Non-pigmented ciliary epithelial cell (primary cell): ENCODE measurements at regions not wholly inside any gene's neighbourhood (a gene's known extent, or its start where the extent isn't known, plus 50 kb on each side); places are given as distances from the start of the nearest gene placed in this dataset.

Experiments
- DNase-seq: peaks from one replicate; pipeline ENCODE4 v3.0.0-alpha.2; 2010; ENCODE audit warnings: low read depth

DNA sequence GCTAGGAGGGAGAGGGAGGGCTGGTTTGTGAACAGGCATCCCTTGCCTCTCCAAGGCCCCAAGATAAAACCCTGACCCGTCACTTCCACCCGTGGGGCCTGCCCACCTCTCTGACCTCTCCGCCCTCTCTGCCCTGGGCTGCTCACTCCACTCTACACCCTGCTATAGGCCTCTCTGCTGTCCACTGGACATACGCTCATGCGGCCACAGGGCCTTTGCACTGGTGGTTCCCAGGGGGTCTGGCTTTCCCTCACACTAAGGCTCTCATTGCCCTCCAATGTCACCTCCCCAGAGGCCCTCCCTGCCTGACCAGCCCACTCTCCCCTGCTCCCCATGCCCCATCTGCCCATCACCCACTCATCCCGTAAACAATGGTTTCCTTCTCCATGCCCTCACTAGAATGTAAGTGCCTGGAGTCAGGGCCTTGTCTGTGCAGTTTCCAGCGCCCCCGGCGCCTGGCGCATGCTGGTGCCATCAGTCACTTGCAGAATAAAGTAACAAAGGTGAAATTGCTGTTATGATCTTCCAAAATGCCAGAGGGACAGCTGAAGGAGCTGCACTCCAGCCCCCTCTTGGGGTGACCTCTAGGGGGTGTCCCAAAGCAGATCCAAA, 73.6 kb downstream of the RFLNA start:
- DNase-seq = no peak

DNA sequence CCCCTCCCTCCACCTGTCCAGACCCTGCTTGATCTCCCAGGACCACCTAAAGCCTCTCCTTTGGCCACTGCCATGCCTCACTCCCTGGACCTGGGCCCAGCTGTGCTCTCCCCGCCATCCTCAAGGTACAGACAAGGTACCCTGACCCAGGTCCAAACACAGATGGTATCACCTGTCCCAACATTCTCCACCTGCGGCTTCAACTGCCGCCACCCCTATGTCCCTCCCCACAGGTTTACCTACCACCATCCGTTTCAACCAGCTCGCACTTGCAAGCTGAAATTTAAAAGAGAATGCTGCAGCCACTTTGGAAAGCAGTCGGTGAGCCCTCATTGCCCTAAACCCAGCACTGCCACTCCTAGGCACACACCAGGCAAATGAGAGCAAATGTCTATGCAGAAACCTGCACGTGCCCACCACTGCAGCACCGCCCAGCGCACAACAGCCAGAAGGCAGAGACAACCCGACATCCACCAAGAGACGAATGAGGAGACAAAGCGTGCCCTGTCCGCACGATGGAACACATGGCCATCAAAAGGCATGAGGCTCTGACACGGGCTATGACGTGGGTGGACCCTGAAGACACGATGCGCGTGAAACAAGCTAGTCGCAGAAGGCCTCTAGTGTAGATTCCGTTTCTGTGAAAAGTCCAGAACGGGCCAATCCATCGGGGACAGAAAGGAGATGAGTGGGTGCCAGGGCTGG, 71.0 kb downstream of the RFLNA start:
- no peak for DNase-seq
